ENCODE measurements at regions not wholly inside any gene's neighbourhood (a gene's known extent, or its start where the extent isn't known, plus 50 kb on each side); places are given as distances from the start of the nearest gene placed in this dataset.

DNA sequence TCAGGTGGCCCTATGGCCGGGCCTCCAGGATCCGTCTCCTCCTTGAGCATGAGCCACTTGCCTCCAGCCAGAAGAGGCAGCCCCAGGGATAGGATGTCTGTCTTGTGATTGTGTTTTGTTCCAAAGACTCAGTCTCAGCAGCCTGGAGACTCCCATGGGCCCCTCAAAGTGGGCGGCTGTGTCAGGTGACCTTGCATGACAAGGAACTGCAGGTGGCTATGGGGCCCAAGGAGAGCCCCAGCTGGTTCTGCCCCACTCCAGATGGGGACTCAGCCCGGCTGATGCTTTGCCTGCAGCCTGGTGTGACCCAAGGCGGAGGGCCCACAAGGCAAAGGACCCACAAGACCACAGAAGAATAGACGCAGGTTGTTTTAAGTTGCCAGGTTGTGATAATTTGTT lies 284.3 kb upstream of the IRX4 start:
- H3K4me1 Mint-ChIP-seq (ENCODE audit: low read depth, unreplicated experiment): peaks cover 30% of the 10 kb centered on the region
- no peak overlapping the region for H3K4me3 Mint-ChIP-seq (ENCODE audit: unreplicated experiment)
- DNase-seq: no peak
- no peak overlapping the region for H3K27ac Mint-ChIP-seq (ENCODE audit: unreplicated experiment)
- no peaks in the 10 kb centered on the region for H3K36me3 Mint-ChIP-seq (ENCODE audit: unreplicated experiment)
- H3K27me3 Mint-ChIP-seq (ENCODE audit: unreplicated experiment): peaks cover 1% of the 10 kb centered on the region
- peaks cover 3% of the 10 kb centered on the region for H3K9me3 Mint-ChIP-seq (ENCODE audit: unreplicated experiment)
- no peak for TF ChIP-seq CTCF (IDR thresholded peaks at IDR 0.05; ENCODE audit: partially characterized antibody, unreplicated experiment)

- no peaks in the 10 kb centered on the region for H3K36me3 Mint-ChIP-seq (ENCODE audit: unreplicated experiment)
- H3K27me3 Mint-ChIP-seq (ENCODE audit: unreplicated experiment): peaks cover 1% of the 10 kb centered on the region
- peaks cover 3% of the 10 kb centered on the region for H3K9me3 Mint-ChIP-seq (ENCODE audit: unreplicated experiment)
- no peak for TF ChIP-seq CTCF (IDR thresholded peaks at IDR 0.05; ENCODE audit: partially characterized antibody, unreplicated experiment)
- no peak overlapping the region for H3K27ac Mint-ChIP-seq (ENCODE audit: unreplicated experiment)
- H3K4me3 Mint-ChIP-seq (ENCODE audit: unreplicated experiment): no peak overlapping the region
- H3K4me1 Mint-ChIP-seq (ENCODE audit: low read depth, unreplicated experiment): peaks cover 27% of the 10 kb centered on the region
- DNase-seq: no peak
These were observed 283.7 kb upstream of the IRX4 start for GRCh38 chr5:2166306-2166978.

GRCh38 chr5:2165615-2166305 lies 283.0 kb upstream of the IRX4 start:
- H3K9me3 Mint-ChIP-seq (ENCODE audit: unreplicated experiment): peaks cover 4% of the 10 kb centered on the region
- no peak overlapping the region for H3K4me3 Mint-ChIP-seq (ENCODE audit: unreplicated experiment)
- no peak for TF ChIP-seq CTCF (IDR thresholded peaks at IDR 0.05; ENCODE audit: partially characterized antibody, unreplicated experiment)
- no peak overlapping the region for H3K27ac Mint-ChIP-seq (ENCODE audit: unreplicated experiment)
- H3K36me3 Mint-ChIP-seq (ENCODE audit: unreplicated experiment): no peaks in the 10 kb centered on the region
- H3K4me1 Mint-ChIP-seq (ENCODE audit: low read depth, unreplicated experiment): peaks cover 20% of the 10 kb centered on the region
- H3K27me3 Mint-ChIP-seq (ENCODE audit: unreplicated experiment): peaks cover 1% of the 10 kb centered on the region
- no peak for DNase-seq

GRCh38 chr5:2165203-2165602 lies 282.5 kb upstream of the IRX4 start:
- Mint-ChIP-seq H3K9me3 (ENCODE audit: unreplicated experiment) (peaks cover 4% of the 10 kb centered on the region), H3K4me3 (ENCODE audit: unreplicated experiment) (no peak overlapping the region), H3K36me3 (ENCODE audit: unreplicated experiment) (no peaks in the 10 kb centered on the region), H3K4me1 (ENCODE audit: low read depth, unreplicated experiment) (peaks cover 16% of the 10 kb centered on the region), H3K27ac (ENCODE audit: unreplicated experiment) (no peak overlapping the region), H3K27me3 (ENCODE audit: unreplicated experiment) (peaks cover 1% of the 10 kb centered on the region)
- DNase-seq: no peak
- no peak for TF ChIP-seq CTCF (IDR thresholded peaks at IDR 0.05; ENCODE audit: partially characterized antibody, unreplicated experiment)

- H3K4me1 Mint-ChIP-seq (ENCODE audit: low read depth, unreplicated experiment): peaks cover 16% of the 10 kb centered on the region
- no peak for DNase-seq
- no peak overlapping the region for H3K27ac Mint-ChIP-seq (ENCODE audit: unreplicated experiment)
- no peaks in the 10 kb centered on the region for H3K36me3 Mint-ChIP-seq (ENCODE audit: unreplicated experiment)
- peaks cover 1% of the 10 kb centered on the region for H3K27me3 Mint-ChIP-seq (ENCODE audit: unreplicated experiment)
- peaks cover 4% of the 10 kb centered on the region for H3K9me3 Mint-ChIP-seq (ENCODE audit: unreplicated experiment)
- no peak overlapping the region for H3K4me3 Mint-ChIP-seq (ENCODE audit: unreplicated experiment)
- TF ChIP-seq CTCF (IDR thresholded peaks at IDR 0.05; ENCODE audit: partially characterized antibody, unreplicated experiment): no peak
These were observed 281.9 kb upstream of the IRX4 start for GRCh38 chr5:2164586-2164985.

All from glutamatergic neuron (in vitro differentiated cells).